ENCODE measurements at regions not wholly inside any gene's neighbourhood (a gene's known extent, or its start where the extent isn't known, plus 50 kb on each side); places are given as distances from the start of the nearest gene placed in this dataset.

- TF ChIP-seq POLR2A (IDR thresholded peaks at IDR 0.05; ENCODE audit: low read length) (no peak), GATA1 (IDR thresholded peaks at IDR 0.05; ENCODE audit: low read depth, low read length) (no peak)
Observed at GRCh38 chr15:69673291-69673881, 220.8 kb downstream of the RPLP1 start.
